GM23338 (cell line): ENCODE measurements at regions not wholly inside any gene's neighbourhood (a gene's known extent, or its start where the extent isn't known, plus 50 kb on each side); places are given as distances from the start of the nearest gene placed in this dataset.

Source experiments
- ATAC-seq: fragments of 200-7000 bp; cut with Tn5 transposase; 3 replicates; pipeline ENCODE4 v1.9.1; 2020
- DNase-seq: peaks from one replicate; pipeline ENCODE4 v3.0.0-alpha.2; 2015; ENCODE audit warnings: low spot score
- H2AFZ ChIP-seq: fragments of 200-600 bp; sonication (generic); 2 replicates; pipeline ENCODE4 v1.8.0; 2016; ENCODE audit warnings: antibody characterized with exemption, mild to moderate bottlenecking, moderate library complexity
- H3F3A ChIP-seq: fragments of 200-600 bp; sonication (generic); replicated peaks from 2 replicates; pipeline ENCODE4 v1.8.0; 2017; ENCODE audit warnings: antibody characterized with exemption, mixed run types, low read depth
- H3K27ac ChIP-seq: fragments of 200-600 bp; sonication (generic); 2 replicates; pipeline ENCODE4 v1.6.1; 2016; ENCODE audit warnings: low read depth
- H3K27me3 ChIP-seq: fragments of 200-600 bp; sonication (generic); 2 replicates; pipeline ENCODE4 v1.8.0; 2016; ENCODE audit warnings: mild to moderate bottlenecking, mixed run types, moderate library complexity; ENCODE audit not compliant: insufficient read depth
- H3K36me3 ChIP-seq: fragments of 200-600 bp; sonication (generic); 2 replicates; pipeline ENCODE4 v1.8.0; 2016; ENCODE audit warnings: mild to moderate bottlenecking; ENCODE audit not compliant: insufficient read depth
- H3K4me1 ChIP-seq: fragments of 200-600 bp; sonication (generic); 2 replicates; pipeline ENCODE4 v1.8.0; 2016; ENCODE audit warnings: mild to moderate bottlenecking, moderate library complexity; ENCODE audit not compliant: insufficient read depth
- H3K4me2 ChIP-seq: fragments of 200-600 bp; sonication (generic); 2 replicates; pipeline ENCODE4 v1.7.1; 2017; ENCODE audit warnings: mixed run types
- H3K4me3 ChIP-seq: fragments of 200-600 bp; sonication (generic); 2 replicates; pipeline ENCODE4 v1.6.1; 2016; ENCODE audit warnings: mixed run types
- H3K79me2 ChIP-seq: fragments of 200-600 bp; sonication (generic); replicated peaks from 2 replicates; pipeline ENCODE4 v1.8.0; 2017; ENCODE audit warnings: mild to moderate bottlenecking; ENCODE audit not compliant: insufficient read depth
- H3K9me2 ChIP-seq: fragments of 200-600 bp; sonication (generic); 2 replicates; pipeline ENCODE4 v1.8.0; 2017; ENCODE audit not compliant: insufficient read depth
- H4K20me1 ChIP-seq: fragments of 200-600 bp; sonication (generic); replicated peaks from 2 replicates; pipeline ENCODE4 v1.8.0; 2017; ENCODE audit warnings: mild to moderate bottlenecking; ENCODE audit not compliant: insufficient read depth
- H3K27ac Mint-ChIP-seq: 2 replicates; pipeline ENCODE4 v1.8.0; 2020; ENCODE audit warnings: inconsistent platforms, mild to moderate bottlenecking, moderate library complexity, mixed read lengths
- H3K27me3 Mint-ChIP-seq: 3 replicates; pipeline ENCODE4 v1.8.0; 2022; ENCODE audit warnings: low read depth, mild to moderate bottlenecking, moderate library complexity, mixed read lengths, inconsistent platforms; ENCODE audit not compliant: insufficient read depth, poor library complexity
- H3K36me3 Mint-ChIP-seq: 3 replicates; pipeline ENCODE4 v1.8.0; 2021; ENCODE audit warnings: low read depth, mild to moderate bottlenecking, inconsistent platforms, moderate library complexity, mixed read lengths
- H3K4me1 Mint-ChIP-seq: 3 replicates; pipeline ENCODE4 v1.8.0; 2020; ENCODE audit warnings: mild to moderate bottlenecking, inconsistent platforms, mixed read lengths
- H3K4me3 Mint-ChIP-seq: 3 replicates; pipeline ENCODE4 v1.8.0; 2021; ENCODE audit warnings: moderate library complexity, mild to moderate bottlenecking, inconsistent platforms, mixed read lengths
- H3K9me3 Mint-ChIP-seq: 3 replicates; pipeline ENCODE4 v1.8.0; 2020; ENCODE audit warnings: moderate library complexity, mild to moderate bottlenecking, inconsistent platforms, mixed read lengths
- CREB1 ChIP-seq: fragments of 250-450 bp; sonication (Bioruptor Pico); IDR thresholded peaks from 2 replicates; pipeline ENCODE4 v1.5.0; 2020; ENCODE audit warnings: low read depth, mild to moderate bottlenecking, moderate library complexity
- CTCF ChIP-seq, 2 experiments: fragments of 200-600 bp in 1 of 2; sonication (generic) in 1 of 2; conservative IDR thresholded peaks; 2 replicates each; pipeline versions ENCODE4 v1.5.1 to v1.6.1; 2016 to 2017; ENCODE audit warnings: antibody characterized with exemption in 2 of 2, low read depth in 2 of 2, mild to moderate bottlenecking in 2 of 2, moderate library complexity in 1 of 2
- EZH2 ChIP-seq: fragments of 200-600 bp; sonication (generic); IDR thresholded peaks from one replicate; pipeline ENCODE4 v1.8.0; 2017; ENCODE audit warnings: antibody characterized with exemption, mild to moderate bottlenecking, low read depth; ENCODE audit not compliant: unreplicated experiment
- EZH2phosphoT487 ChIP-seq: fragments of 200-600 bp; sonication (generic); IDR thresholded peaks from one replicate; pipeline ENCODE4 v1.8.1; 2018; ENCODE audit warnings: antibody characterized with exemption; ENCODE audit not compliant: unreplicated experiment
- JUNB ChIP-seq: IDR thresholded peaks from one replicate; pipeline ENCODE4 v1.6.1; 2016; ENCODE audit warnings: antibody characterized with exemption; ENCODE audit not compliant: unreplicated experiment
- NANOG ChIP-seq: IDR thresholded peaks from 2 replicates; pipeline ENCODE4 v1.6.1; 2016; ENCODE audit warnings: antibody characterized with exemption, borderline replicate concordance
- POLR2AphosphoS5 ChIP-seq: IDR thresholded peaks from 2 replicates; pipeline ENCODE4 v1.6.1; 2016; ENCODE audit warnings: antibody characterized with exemption, low read depth
- REST ChIP-seq: IDR thresholded peaks from one replicate; pipeline ENCODE4 v1.6.1; 2018; ENCODE audit warnings: antibody characterized with exemption; ENCODE audit not compliant: unreplicated experiment
- STAT1 ChIP-seq: IDR thresholded peaks from one replicate; pipeline ENCODE4 v1.6.1; 2016; ENCODE audit warnings: antibody characterized with exemption; ENCODE audit not compliant: unreplicated experiment
- ZNF114 ChIP-seq: fragments of 250-450 bp; sonication (Bioruptor Pico); IDR thresholded peaks from 2 replicates; pipeline ENCODE4 v1.5.0; 2020; ENCODE audit warnings: mild to moderate bottlenecking, moderate library complexity
- ZNF331 ChIP-seq: fragments of 250-450 bp; sonication (Bioruptor Pico); IDR thresholded peaks from 2 replicates; pipeline ENCODE4 v1.5.0; 2020; ENCODE audit warnings: low read depth, mild to moderate bottlenecking, moderate library complexity

- no peak for TF ChIP-seq STAT1
- TF ChIP-seq ZNF331 (CRISPR knock-in tag), result no peak
- no peak for TF ChIP-seq EZH2phosphoT487
- TF ChIP-seq POLR2AphosphoS5, result no peak
- TF ChIP-seq JUNB, result no peak
- no peak for TF ChIP-seq NANOG
- TF ChIP-seq EZH2, result no peak
- TF ChIP-seq ZNF114 (CRISPR knock-in tag), result no peak
- no peak for TF ChIP-seq CTCF (conservative IDR thresholded peaks at IDR 0.05; ENCODE audit: low read depth in 2 of 2)
- no peak for TF ChIP-seq REST
- no peak for TF ChIP-seq CREB1 (CRISPR knock-in tag)
These were observed 69.5 kb upstream of the NFASC start (continued) for GRCh38 chr1:204801211-204801610.

GRCh38 chr1:204802401-204803175, 68.1 kb upstream of the NFASC start:
- Mint-ChIP-seq H3K4me3 (no peak overlapping the region), H3K9me3 (no peaks in the 10 kb centered on the region), H3K27ac (no peak overlapping the region), H3K4me1 (peaks cover 3% of the 10 kb centered on the region; the same call in 2 of the 3 replicates), H3K36me3 (no peaks in the 10 kb centered on the region), H3K27me3 (peaks cover 12% of the 10 kb centered on the region)
- Histone ChIP-seq H3K9me2 (no peaks in the 10 kb centered on the region), H3F3A (no peaks in the 10 kb centered on the region), H3K4me2 (no peak overlapping the region), H3K79me2 (no peaks in the 10 kb centered on the region), H2AFZ (no peak overlapping the region), H3K4me3 (no peak overlapping the region), H3K36me3 (no peaks in the 10 kb centered on the region), H4K20me1 (no peaks in the 10 kb centered on the region), H3K4me1 (no peaks in the 10 kb centered on the region; the same call in 1 of the 2 replicates), H3K27ac (no peak overlapping the region), H3K27me3 (peaks cover 10% of the 10 kb centered on the region; the same call in 1 of the 2 replicates)
- ATAC-seq (no peak), DNase-seq (no peak)
- TF ChIP-seq ZNF114 (CRISPR knock-in tag), result no peak
- no peak for TF ChIP-seq STAT1
- no peak for TF ChIP-seq EZH2phosphoT487
